GM18858 (cell line): ENCODE measurements at regions not wholly inside any gene's neighbourhood (a gene's known extent, or its start where the extent isn't known, plus 50 kb on each side); places are given as distances from the start of the nearest gene placed in this dataset.
A peak's percentile ranks its signal among the peaks of the same experiment; 100 is the strongest.

ENCODE experiments used
- ATAC-seq: cut with Tn5 transposase; IDR thresholded peaks from one replicate; pipeline ENCODE4 v1.9.1; 2021; ENCODE audit not compliant: unreplicated experiment

DNA sequence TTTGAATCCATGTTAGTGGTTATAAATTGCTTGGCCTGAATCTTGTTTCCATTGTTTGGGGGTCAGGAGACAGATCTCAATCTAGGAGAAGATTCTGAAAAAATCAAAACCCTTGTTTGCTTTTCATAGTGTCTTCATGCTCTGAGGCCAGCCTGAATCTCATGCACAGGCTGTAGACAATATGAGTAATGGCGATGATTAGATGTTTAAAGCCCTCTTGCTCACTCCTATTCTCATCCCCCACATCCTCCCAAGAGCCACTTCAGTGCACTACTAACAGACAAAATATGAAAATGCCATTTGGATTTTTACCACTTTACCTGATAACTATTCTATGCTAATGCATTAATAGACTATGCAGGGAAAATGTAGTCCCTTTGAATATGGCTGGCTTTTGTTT, 129.4 kb downstream of the NUDT12 start:
- ATAC-seq, result no peak

DNA sequence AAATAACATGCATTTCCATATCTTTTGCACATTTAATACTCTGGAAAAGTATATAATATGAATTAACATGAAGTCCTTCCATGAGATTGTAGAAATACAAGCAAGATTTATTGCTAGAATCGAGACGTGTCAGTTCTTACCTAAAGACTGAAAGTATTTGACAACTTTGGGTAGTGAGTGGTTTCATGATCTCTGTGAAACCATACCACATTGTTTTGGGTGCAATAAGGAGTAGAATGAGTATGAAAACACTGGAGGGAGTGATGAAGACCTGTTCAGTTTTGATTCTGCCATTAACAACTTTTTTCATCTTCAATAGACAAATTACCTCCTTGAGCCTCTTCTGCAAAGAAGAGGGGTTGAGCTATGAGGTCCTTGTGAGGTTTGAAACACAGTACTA, 133.7 kb downstream of the NUDT12 start:
- peak; percentile 41 for ATAC-seq

DNA sequence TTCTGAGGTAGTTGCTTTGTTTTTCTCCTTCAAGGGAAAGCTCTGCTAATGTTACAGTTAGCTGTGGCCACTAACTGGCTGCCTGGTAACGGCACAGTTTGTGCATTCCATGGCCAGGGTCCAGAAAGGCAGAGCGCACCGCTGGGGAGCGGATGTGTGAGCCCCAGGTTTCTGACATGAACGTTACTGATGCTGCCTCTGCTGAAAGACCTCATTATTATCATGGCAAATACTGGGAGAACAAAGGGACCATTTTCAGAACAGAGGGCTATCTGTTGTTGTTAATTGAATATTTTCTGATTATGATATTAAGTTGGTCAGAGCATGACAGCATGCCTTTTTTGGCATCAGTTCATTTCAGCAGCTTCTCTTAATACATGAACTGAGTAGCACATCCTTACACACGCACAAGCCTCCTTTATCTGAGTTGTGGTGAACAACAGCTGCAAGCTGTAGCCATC, 134.1 kb downstream of the NUDT12 start:
- ATAC-seq, result no peak

DNA sequence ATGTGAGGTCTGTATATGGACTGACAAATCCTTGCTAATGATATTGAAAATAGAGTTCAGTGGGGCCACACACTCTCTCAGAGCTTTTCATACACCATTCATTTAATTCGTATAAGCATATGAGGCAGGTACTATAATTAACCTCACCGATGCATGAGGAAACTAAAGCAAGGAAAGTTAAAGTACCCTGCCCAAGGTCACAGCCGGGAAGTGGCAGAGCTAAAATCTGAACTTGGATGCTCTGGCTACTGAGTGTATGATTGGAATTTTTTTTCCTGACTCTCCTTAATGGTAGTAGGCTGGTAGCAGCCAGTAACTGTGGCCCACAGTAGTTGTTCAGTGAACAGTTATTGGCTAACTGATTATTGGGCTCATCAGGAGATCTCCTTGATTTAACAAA, 135.3 kb downstream of the NUDT12 start:
- no peak for ATAC-seq

DNA sequence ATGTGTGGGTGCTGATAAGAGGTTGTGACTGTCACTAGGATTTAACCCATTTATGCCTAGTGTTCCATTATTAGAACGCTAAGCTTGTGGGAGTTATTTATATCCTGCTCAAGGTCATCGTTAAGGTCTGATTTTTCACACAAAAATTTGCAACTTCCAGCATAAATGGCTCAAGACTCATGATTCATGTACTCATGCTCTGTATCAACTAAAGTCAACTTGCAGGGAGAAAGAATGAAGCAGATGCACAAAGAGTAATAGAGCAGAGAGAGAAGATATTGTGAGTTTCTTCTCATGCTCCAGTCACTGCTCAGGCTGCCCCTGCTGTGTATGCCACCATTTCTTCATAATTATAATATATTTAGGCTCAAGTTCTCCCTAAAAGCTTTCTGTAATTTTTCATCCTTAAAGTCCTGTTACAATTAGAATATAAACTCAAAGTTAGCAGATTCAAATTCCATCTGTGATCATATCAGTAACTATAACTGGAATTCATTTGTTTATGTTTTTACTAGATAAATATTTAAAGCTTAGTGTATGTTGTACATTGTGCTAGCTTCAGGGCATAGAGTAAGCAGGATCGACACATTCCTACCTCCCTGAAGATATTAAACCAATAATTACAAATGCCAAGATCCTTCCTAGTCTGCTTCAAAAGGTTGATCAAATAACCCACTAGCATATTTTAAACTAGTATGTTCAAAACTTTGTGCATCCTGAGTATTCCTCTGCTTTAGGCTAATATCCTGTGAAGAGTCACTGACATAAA, 136.7 kb downstream of the NUDT12 start:
- ATAC-seq, result no peak

DNA sequence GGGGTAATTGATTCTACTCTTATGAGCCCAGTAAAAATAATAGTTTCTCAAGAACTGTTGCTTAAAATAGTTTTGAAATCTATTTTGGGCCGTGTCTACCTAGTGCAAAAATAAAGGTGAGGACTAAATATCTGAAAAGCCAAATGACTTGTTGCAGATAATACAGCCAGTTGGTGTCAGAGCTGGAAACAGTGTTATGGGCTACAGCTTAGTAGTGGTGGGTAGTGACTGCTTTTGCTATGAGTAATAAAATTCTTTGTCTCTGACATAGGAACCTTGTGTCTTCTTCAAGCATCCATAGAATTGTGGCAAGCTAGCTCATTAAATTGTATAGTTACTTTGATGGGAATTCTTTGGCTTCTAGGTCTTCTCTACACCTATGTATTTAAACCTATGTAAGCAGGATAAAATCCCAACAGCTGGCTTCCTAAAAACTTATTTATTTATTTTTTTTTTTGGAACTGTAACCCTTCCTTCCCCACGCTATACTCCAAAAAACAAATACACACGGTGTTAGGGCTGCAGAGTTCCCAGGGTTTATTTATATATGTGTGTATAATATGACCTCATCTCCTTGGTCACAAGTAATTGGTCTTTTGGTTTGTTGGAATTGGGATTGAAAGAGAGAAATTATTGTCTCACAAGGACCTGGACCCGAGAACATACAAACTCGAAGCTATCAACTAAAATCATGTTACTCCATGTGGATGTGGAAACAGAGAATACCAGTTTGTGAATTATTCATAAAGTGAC, 138.0 kb downstream of the NUDT12 start:
- ATAC-seq, result no peak

DNA sequence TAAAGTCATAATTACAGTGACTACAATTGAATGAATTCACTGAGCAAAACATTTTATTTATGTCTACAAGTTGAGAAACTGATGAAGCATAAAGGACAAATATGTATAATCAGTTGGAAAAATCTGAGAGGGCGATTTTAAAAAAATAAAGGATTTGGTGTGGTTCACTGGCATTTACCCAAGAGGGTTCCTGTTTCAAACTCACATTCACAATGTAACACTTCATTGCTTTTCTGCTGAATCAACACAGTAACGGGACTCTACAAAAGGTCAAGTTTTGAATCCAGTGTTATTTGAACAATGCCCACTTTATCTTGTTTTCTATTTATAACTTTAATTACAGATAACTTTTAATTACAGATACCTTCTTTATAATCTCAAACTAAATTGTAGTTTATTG, 138.6 kb downstream of the NUDT12 start:
- no peak for ATAC-seq

DNA sequence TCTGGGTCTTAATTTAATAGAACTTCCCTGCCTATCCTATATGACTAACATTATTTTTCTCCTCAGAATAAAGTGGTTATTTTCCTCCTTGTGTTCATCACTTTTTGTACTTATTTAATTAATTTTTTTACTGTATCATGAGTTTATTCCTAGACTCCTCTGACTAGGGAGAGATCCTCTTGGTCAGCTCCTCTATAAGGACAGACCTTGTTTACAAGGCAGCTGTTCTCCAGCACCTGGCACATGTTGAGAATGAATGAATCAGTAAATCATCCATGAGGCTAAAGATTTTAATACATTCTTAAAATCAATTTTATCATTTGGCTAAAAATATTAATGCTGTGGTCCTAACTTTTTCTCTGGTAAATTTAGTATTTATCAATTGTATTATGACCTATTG, 139.8 kb downstream of the NUDT12 start:
- no peak for ATAC-seq

DNA sequence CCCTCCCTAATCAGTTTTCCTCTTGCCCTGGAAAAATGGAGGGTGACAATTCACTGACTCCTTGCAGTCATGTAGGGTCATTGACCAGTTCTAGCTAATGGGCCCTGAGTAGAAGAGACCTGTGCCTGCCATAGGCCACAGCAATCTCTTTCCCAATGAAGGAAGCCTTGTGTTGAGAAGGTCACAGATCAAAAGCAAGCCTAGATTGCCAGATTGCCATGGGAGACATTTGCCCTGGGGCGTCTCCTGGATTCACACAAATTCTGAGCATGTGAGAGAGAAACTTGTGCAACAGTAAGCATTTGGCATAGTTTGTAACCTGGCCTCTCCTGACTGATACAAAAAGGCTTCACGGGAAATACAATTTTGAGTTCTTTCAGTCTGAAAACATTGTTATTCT, 148.0 kb downstream of the NUDT12 start:
- no peak for ATAC-seq

DNA sequence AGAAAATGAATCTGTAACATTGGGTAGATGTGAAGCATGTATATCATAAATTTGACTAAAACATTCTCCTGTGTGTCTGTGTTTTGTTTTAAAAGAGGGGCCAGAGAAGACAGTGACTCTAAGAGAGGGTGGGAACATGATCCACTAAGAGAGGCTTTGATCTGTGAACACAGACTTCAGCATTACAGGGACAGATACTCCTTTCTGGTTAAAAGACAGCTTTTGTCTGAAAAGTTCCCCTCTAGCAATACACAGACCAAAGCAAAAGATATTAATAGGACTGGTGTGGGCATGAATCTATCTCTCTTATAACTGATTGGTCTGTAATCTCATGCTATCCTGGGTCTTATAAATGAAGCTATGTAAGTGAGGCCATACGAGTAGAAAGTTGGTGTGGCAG, 150.9 kb downstream of the NUDT12 start:
- no peak for ATAC-seq

DNA sequence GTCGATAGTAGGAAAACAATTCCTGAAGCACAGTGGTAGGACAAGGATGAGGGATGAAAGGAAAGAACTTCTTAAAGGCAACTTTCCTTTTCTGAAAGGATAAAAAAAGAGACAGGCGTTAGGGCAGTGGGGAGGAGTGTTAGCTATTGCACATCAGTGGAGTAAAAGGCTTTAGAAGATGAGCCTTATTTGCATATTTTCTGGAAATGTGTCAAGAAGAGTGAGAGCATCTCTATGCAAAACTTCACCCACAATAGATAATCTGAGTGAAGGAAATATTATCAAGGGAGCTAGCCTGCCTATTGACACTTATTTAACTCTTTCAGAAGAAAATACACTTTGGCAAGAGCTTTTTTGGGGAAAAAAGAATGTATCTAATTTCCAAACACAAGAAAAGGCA, 151.6 kb downstream of the MACIR start:
- ATAC-seq, result peak; percentile 100

DNA sequence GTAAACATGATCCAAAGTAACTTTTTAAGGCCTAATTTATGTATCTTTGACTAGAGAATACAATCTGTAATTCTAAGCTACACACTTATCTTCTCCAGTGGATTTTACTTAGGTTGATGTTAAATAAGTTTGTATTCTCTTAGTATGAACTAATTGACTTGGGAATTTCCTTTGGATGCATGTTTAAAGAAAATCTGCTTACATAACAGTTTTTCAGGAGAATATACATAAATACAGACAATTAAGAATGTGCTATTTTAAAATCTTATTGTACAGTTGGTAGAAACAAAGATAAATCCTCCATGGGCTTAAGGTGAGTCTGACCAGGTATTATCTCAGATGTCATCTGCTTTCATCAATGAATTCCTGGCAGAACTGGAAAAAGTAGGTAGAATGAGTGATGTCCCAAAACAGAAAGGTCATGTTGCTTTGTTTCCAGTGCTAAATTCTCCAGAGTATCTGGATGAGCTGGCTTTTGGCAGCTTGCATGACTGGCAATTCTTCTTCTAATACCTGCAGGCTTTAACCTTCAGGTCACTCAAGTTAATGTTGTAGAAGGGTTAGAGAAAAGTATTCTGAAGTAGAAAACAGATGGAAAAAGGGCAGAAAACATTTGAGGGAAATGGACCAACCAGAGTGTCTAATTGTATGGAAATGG, 150.6 kb downstream of the MACIR start:
- ATAC-seq, result no peak

DNA sequence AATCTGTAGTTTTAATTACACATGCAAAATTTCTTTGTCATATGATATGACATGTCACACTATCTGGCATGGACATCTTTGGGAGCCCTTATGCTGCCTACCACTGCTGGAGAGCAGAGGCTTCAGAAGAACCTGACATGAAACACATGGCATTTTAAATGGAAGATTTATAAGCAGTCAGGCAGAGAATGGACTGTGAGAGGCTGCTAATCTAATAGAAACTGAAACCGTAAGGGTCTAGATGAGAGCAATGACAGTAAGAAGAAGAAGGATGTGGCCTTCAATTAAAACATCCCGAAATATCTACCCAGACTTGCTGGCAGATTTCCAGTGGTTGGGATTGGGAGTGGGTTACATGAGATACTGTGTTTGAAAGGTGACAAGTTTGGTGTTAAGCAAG, 149.8 kb downstream of the MACIR start:
- ATAC-seq, result no peak

DNA sequence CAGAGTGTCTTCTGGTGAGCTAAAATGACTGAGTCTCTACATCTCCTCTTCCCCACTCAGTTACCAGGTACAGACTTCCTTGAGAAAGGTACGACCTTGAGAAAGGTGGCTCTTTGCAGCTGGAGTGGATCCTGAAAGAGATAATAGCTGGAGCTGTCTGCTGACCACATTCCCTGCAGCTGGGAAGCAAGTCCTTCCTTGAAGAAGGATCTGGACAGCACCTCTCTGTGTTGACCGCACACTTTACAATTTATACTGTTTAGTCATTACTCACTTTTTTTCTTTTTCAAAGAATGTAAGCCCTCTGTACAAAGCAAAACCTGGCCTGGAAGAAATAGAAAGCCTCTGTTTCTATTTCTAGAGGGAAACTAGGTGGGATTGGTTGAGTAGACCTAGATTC, 148.8 kb downstream of the MACIR start:
- ATAC-seq, result no peak

DNA sequence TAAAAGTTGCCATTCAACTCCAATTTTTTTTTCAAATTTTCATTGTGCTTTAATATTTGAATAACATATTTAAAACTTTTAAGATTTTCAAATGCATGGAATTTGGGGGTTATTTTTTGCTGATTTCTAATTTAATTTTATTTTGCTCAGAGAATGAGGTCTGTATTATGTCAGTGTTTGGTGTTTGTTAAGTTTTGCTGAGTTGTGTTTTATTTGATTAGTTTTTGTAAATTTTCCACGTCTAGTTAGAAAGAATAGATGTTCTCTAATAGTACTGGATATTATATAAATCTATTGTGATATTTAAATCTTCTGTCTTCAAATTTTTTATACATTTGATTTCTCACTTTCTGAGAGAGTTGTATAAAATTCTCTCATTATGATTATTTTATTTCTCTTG, 145.9 kb downstream of the MACIR start:
- no peak for ATAC-seq

DNA sequence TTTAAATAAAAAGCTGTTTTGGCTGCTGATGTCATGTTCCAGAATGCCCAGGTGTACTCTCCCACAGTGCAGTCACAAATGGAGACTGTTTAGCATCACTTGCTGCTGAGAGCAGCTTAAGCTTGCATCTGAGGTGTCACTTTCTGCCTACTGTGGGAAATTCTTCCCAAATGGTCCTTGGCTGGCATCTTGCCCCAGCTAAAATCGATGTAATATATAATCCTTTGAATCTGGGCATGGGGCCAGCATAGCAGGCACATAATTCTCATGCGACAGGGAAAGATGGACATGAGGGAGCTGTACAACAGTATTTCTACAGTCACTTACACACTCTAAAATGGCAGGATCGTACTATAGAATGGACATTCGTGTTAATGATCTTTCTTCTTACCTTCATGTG, 144.3 kb downstream of the MACIR start:
- ATAC-seq, result no peak

DNA sequence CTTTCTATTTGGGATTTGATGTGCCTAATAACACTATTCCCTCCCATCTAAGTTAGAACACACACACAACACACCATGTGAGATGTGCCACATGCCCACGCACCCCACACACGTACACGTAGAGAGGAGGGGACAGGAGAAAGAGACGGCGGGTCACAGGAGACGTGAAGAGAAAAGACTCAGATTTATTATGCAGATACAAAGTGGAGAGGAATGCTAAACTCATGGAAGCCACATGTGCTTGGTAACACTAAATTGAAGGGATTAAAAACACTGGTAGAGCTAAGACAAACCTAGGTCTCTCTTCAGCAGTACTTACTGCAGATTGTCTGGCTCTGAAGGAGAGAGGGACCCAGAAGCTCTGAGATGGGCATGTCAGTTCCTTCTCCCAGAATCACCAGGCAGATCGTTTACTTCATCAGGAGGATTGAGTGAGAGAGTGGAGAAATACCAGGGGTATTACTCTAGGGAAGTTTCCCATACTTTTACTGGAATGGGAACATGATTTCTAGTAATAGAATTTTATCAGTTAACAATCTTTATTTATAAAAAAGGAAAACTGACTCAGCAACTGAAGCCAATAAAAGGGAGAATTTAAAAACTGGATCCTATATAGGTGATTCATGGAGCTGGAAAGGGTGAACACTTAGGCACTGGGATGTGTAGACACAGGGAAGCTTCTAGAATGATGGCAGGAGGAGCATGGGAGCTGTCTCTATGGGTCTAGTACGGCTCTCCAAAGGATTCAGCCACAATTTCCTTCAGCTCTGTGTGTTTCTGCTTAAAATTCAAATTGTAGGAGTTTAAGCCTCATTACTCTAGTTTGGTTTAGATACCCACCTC, 139.4 kb downstream of the MACIR start:
- ATAC-seq, result no peak

DNA sequence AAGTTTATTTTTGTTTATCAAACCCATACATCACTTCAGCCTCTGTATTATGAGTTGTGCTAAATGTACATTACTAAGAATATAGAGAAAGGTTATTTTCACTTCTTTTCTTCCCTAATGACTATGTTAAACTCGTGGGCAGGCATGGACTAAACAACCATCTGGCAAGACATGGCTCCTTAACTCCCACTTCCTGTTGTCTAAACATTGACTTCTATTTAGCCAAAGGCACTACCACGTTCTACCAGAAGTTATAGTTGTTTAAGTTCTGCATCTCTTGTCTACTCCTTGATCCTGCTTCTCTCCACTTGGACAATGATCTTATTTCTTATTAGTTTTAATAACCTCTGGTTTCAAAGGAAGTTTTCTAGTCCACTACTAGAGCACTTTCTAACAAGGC, 136.1 kb downstream of the MACIR start:
- ATAC-seq, result no peak

DNA sequence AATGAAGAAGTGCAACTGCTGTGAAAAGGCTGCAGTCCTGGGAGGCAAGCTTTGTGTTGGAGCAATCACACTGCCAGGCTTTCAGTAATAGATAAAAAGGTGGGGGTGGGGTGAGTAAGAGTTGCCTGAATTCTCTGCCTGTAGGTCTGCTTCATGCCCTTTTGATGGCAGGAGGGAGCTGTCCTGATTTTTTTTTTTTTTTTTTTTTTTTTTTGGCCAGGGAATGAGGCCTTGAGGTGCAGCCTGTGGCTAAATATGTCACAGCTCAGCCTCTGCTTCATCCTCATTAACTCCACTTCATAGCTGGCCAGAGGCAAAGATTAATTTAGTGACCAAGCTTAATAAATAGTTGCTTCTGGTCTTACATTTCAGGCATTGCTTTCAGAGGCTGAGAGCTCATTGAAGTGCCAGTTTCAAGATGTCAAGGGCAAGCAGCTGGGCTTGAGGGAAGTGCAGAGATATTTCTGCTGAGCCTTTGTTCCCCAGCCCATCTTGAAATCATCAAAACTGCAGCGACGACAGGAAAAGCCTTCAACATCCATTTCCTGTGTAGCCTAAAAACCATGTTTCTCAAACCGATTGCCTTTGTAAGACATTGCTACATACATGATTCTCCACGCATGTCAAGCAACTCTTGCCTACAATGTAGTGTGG, 134.7 kb downstream of the MACIR start:
- no peak for ATAC-seq

DNA sequence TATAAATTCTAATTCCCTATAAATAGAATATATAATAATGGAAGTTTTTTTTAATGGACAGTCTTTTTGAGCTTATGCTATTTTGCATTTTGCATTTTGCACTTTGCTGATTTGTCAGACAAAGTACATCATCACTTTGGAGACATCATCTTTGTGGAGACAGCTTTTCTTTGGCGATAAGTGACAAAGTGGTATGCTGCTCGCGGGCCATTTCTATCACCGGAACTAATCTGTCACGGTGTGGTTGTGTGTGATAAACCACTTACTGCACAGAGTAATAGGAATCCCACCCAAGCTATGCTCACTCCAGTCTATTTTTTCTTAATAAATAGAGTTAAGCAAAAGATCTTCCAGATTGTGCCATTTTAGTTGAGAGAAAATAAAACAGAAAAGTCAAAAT, 133.1 kb downstream of the MACIR start:
- no peak for ATAC-seq

DNA sequence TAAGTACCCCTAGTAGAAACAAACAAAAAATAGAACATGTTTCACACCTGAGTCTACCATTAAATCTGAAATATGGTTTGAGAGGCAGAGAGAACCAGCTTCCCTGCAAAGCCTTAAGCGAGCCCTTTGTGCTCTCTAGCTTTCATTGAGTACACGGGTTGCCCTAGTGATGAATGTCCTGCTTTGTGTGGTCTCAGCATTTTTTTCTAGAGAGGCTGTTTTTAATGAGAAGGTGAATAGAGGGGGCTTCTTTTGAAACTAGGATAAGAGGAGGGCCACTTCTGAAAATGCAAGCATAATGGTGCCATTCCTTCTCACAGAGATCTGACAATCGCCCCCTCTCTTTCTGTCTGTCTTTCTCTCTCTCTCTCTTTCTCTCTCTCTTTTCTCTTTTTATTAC, 131.3 kb downstream of the MACIR start:
- ATAC-seq, result no peak
